ENCODE measurements at regions not wholly inside any gene's neighbourhood (a gene's known extent, or its start where the extent isn't known, plus 50 kb on each side); places are given as distances from the start of the nearest gene placed in this dataset.

DNA sequence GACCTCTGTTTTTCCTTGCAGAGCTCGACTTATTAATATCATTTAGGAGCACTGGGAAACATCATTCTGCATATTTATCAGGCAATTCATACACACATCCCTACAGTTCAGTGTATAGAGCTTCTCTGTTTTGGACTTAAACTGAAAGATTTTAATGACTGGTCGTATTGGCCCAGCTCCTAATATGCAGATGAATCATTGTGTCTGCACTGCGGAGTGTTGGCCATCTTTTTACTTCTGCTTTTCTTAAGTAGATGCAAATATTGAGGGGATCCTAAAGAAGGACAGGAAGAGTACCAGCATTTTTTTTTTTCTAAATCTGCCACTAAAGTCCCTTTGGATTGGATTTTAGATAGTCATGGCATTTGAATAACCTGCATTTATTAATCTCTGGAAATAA lies 154.8 kb downstream of the BACH1 start:
- no TSS peak for BruUV-seq (replicated peaks)
- dilution Hi-C loops (cut with HindIII; ENCODE audit: low sequenced_read_pairs, unreplicated experiment), result no loop called here
- Histone ChIP-seq H3K4me3 (ENCODE audit: insufficient read depth, low read depth, low read length) (no peak overlapping the region), H4K20me1 (ENCODE audit: insufficient read depth, low read length) (no peaks in the 10 kb centered on the region), H3K4me2 (ENCODE audit: low read depth, low read length) (no peak overlapping the region), H3K14ac (replicated peaks; ENCODE audit: low read depth, low read length) (no peak overlapping the region), H3K18ac (ENCODE audit: low read depth, low read length) (no peak overlapping the region), H3K23ac (ENCODE audit: low read depth, low read length) (no peak overlapping the region), H2AK5ac (ENCODE audit: low read depth, low read length) (no peak overlapping the region), H3K9me1 (ENCODE audit: insufficient read depth, low read length) (no peaks in the 10 kb centered on the region), H3K36me3 (ENCODE audit: control insufficient read depth, insufficient read depth, low read length) (no peaks in the 10 kb centered on the region), H4K8ac (ENCODE audit: low read depth in 2 of 2, low read length in 2 of 2) (no peak overlapping the region), H4K91ac (ENCODE audit: insufficient read depth, low read depth, low read length) (no peak overlapping the region), H2BK120ac (ENCODE audit: low read depth, low read length) (no peak overlapping the region), H3K9ac (ENCODE audit: low read depth, low read length) (no peak overlapping the region), H3K4me1 (ENCODE audit: control insufficient read depth, insufficient read depth, low read length) (no peaks in the 10 kb centered on the region), H3K9me3 (ENCODE audit: control insufficient read depth, insufficient read depth, low read length) (no peaks in the 10 kb centered on the region), H2AK9ac (replicated peaks; ENCODE audit: low read depth, low read length, poor library complexity) (no peak overlapping the region), H3K27ac (ENCODE audit: insufficient read depth, low read length) (no peak overlapping the region), H2BK5ac (ENCODE audit: low read depth, low read length, poor library complexity, severe bottlenecking) (no peak overlapping the region), H2BK15ac (ENCODE audit: low read depth, low read length) (no peak overlapping the region), H3K27me3 (ENCODE audit: control insufficient read depth, insufficient read depth, low read length) (no peaks in the 10 kb centered on the region), H2AFZ (replicated peaks; ENCODE audit: low read length, poor library complexity) (no peak overlapping the region), H3K79me1 (ENCODE audit: low read depth in 1 of 2, low read length in 2 of 2) (no peaks in the 10 kb centered on the region), H4K5ac (ENCODE audit: low read depth, low read length) (no peak overlapping the region), H2BK20ac (ENCODE audit: low read depth, low read length) (no peak overlapping the region), H3K56ac (ENCODE audit: extremely low read depth, insufficient read depth, low read length) (no peak overlapping the region), H3K4ac (ENCODE audit: low read depth, low read length) (no peak overlapping the region)
- WGBS, 2 experiments (ENCODE audit: extremely low coverage in 2 of 2, insufficient read length in 1 of 2), result no CpG with 5 or more reads among the region's 3 CpGs
- intact Hi-C loops (cut with micrococcal nuclease), result no loop called here
- in situ Hi-C loops (cut with MboI; ENCODE audit: low sequenced_read_pairs), result no loop called here
- CTCF ChIA-PET, result no interaction called here
- DNase-seq (no peak), ATAC-seq (ENCODE audit: low read depth) (no peak)
- POLR2A ChIA-PET (ENCODE audit: unreplicated experiment), result no interaction called here
- TF ChIP-seq RCOR1 (IDR thresholded peaks at IDR 0.05; ENCODE audit: insufficient replicate concordance, low read length) (no peak), MAFK (IDR thresholded peaks at IDR 0.05; ENCODE audit: low read depth, low read length) (no peak), SMC3 (IDR thresholded peaks at IDR 0.05; ENCODE audit: low read depth, low read length) (no peak), RAD21 (IDR thresholded peaks at IDR 0.05; ENCODE audit: low read length) (no peak)
- TF ChIP-seq, protein P1, sequence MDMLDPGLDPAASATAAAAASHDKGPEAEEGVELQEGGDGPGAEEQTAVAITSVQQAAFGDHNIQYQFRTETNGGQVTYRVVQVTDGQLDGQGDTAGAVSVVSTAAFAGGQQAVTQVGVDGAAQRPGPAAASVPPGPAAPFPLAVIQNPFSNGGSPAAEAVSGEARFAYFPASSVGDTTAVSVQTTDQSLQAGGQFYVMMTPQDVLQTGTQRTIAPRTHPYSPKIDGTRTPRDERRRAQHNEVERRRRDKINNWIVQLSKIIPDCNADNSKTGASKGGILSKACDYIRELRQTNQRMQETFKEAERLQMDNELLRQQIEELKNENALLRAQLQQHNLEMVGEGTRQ (IDR thresholded peaks at IDR 0.05; ENCODE audit: low read depth, low read length), result no peak
- TF ChIP-seq, protein P2, sequence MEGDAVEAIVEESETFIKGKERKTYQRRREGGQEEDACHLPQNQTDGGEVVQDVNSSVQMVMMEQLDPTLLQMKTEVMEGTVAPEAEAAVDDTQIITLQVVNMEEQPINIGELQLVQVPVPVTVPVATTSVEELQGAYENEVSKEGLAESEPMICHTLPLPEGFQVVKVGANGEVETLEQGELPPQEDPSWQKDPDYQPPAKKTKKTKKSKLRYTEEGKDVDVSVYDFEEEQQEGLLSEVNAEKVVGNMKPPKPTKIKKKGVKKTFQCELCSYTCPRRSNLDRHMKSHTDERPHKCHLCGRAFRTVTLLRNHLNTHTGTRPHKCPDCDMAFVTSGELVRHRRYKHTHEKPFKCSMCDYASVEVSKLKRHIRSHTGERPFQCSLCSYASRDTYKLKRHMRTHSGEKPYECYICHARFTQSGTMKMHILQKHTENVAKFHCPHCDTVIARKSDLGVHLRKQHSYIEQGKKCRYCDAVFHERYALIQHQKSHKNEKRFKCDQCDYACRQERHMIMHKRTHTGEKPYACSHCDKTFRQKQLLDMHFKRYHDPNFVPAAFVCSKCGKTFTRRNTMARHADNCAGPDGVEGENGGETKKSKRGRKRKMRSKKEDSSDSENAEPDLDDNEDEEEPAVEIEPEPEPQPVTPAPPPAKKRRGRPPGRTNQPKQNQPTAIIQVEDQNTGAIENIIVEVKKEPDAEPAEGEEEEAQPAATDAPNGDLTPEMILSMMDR (conservative IDR thresholded peaks at IDR 0.05; ENCODE audit: low read depth, low read length), result no peak
